GM06990 (cell line): ENCODE measurements at regions not wholly inside any gene's neighbourhood (a gene's known extent, or its start where the extent isn't known, plus 50 kb on each side); places are given as distances from the start of the nearest gene placed in this dataset.

Experiments used
- DNase-seq: peaks from one replicate; pipeline ENCODE4 v3.0.0-alpha.2; 2011; ENCODE audit not compliant: insufficient read length; ENCODE audit errors: extremely low read depth
- H3K27me3 ChIP-seq: replicated peaks from 2 replicates; pipeline ENCODE4 v1.6.0; 2011; ENCODE audit warnings: low read length; ENCODE audit not compliant: control insufficient read depth, insufficient read depth
- H3K36me3 ChIP-seq: 2 replicates; pipeline ENCODE4 v1.5.1; 2011; ENCODE audit warnings: low read length; ENCODE audit not compliant: control insufficient read depth, insufficient read depth
- H3K4me3 ChIP-seq: replicated peaks from 2 replicates; pipeline ENCODE4 v1.5.1; 2011; ENCODE audit warnings: low read depth, mild to moderate bottlenecking, control low read depth, low read length
- TF ChIP-seq, protein P1 (sequence below): IDR thresholded peaks from 2 replicates; pipeline ENCODE4 v1.5.1; 2011; ENCODE audit warnings: low read length, control low read depth, mild to moderate bottlenecking, inconsistent platforms; ENCODE audit not compliant: insufficient read depth, poor library complexity, severe bottlenecking

DNA sequence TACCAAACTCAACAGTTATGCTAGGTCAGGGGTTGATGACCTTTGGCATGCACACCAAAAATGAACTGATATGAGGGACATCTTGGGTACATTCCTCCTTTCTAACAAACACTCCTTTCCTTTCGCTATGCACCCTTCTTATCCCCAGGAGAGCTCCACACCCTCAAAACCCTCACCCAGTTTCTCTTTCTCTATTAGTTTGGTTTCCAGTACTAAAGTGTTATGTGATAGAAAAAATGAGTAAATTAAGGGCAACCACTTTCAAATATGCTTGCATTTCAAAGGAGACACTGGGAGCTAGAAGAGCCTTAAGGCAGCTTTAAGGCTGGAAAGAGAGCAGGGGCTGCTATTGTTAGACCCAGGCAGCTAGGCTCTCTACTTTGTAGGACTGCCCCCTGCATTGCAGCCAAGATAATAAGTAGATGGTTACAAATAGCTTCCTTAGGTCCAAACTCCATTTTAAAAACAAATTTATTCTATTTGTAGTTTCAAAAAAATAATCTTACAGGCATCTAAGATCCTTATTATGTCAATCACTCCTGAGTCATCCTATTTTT lies 244.3 kb downstream of the ZIC1 start:
- TF ChIP-seq, protein P1, sequence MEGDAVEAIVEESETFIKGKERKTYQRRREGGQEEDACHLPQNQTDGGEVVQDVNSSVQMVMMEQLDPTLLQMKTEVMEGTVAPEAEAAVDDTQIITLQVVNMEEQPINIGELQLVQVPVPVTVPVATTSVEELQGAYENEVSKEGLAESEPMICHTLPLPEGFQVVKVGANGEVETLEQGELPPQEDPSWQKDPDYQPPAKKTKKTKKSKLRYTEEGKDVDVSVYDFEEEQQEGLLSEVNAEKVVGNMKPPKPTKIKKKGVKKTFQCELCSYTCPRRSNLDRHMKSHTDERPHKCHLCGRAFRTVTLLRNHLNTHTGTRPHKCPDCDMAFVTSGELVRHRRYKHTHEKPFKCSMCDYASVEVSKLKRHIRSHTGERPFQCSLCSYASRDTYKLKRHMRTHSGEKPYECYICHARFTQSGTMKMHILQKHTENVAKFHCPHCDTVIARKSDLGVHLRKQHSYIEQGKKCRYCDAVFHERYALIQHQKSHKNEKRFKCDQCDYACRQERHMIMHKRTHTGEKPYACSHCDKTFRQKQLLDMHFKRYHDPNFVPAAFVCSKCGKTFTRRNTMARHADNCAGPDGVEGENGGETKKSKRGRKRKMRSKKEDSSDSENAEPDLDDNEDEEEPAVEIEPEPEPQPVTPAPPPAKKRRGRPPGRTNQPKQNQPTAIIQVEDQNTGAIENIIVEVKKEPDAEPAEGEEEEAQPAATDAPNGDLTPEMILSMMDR = no peak
- H3K27me3 ChIP-seq = no peaks in the 10 kb centered on the region
- H3K4me3 ChIP-seq = no peak overlapping the region
- no peak for DNase-seq
- H3K36me3 ChIP-seq = no peaks in the 10 kb centered on the region

GRCh38 chr3:147654827-147655226 lies 245.7 kb downstream of the ZIC1 start:
- TF ChIP-seq, protein P1 = no peak
- Histone ChIP-seq H3K36me3 (no peaks in the 10 kb centered on the region), H3K27me3 (no peaks in the 10 kb centered on the region), H3K4me3 (no peak overlapping the region)
- no peak for DNase-seq

GRCh38 chr3:147655236-147655635 lies 246.1 kb downstream of the ZIC1 start:
- TF ChIP-seq, protein P1 = no peak
- H3K36me3 ChIP-seq = no peaks in the 10 kb centered on the region
- no peaks in the 10 kb centered on the region for H3K27me3 ChIP-seq
- H3K4me3 ChIP-seq = no peak overlapping the region
- DNase-seq = no peak

- TF ChIP-seq, protein P1 = no peak
- H3K27me3 ChIP-seq = no peaks in the 10 kb centered on the region
- DNase-seq = no peak
- no peak overlapping the region for H3K4me3 ChIP-seq
- no peaks in the 10 kb centered on the region for H3K36me3 ChIP-seq
Observed at GRCh38 chr3:147656023-147656422, 246.9 kb downstream of the ZIC1 start.

DNA sequence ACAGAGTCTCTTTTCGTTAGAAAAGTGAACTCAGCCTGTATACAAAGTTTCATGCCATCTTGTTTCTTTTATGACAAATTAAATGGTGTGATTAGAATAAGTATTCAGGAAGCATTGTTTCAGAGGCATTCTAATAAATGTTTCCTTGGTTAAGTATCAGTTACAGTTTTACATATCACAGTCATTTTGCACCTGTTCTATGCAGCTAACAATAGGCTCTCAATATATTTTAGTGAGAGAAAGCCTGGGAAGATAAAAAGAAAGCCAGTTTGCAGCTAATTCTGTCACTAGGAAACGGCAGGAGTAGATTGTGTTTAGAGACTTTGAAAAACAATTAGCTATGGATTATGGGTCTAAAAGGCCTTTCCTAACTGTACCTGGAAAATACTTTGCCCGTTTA lies 252.8 kb downstream of the ZIC1 start:
- Histone ChIP-seq H3K4me3 (no peak overlapping the region), H3K36me3 (no peaks in the 10 kb centered on the region), H3K27me3 (no peaks in the 10 kb centered on the region)
- DNase-seq = no peak
- TF ChIP-seq, protein P1 = no peak

DNA sequence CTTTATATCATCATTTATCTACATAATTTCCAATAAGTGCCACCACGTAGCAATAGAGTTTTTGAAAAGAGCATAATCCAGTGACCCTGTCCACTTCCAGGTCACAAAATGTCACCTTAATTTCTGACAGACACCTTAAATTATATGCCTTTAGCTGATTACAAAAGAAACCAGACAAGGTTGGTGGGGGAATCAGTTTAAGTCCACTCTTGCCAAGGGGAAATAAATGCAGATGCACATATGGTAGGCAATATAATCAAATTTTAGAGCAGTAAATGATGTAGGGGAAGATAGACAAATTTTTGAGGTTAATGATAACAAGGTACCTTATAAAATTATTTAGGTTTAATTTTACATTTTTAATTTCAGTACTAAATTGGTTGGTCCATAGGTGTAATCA lies 253.5 kb downstream of the ZIC1 start:
- no peaks in the 10 kb centered on the region for H3K27me3 ChIP-seq
- no peak overlapping the region for H3K4me3 ChIP-seq
- TF ChIP-seq, protein P1 = no peak
- DNase-seq = no peak
- H3K36me3 ChIP-seq = no peaks in the 10 kb centered on the region
